CD14-positive monocyte (primary cell): ENCODE measurements at regions not wholly inside any gene's neighbourhood (a gene's known extent, or its start where the extent isn't known, plus 50 kb on each side); places are given as distances from the start of the nearest gene placed in this dataset.

Source experiments
- DNase-seq, 3 donors: peaks; one replicate each; pipeline ENCODE4 v3.0.0-alpha.2; 2011 to 2022
- H2AFZ ChIP-seq: 2 replicates; pipeline ENCODE4 v1.6.0; 2012; ENCODE audit warnings: mild to moderate bottlenecking, low read depth, low read length, inconsistent platforms; ENCODE audit not compliant: insufficient read depth, poor library complexity, severe bottlenecking
- H3K27ac ChIP-seq, 2 donors: 1 replicate in 1 of 2; 2 replicates in 1 of 2; pipeline ENCODE4 v1.5.1; 2012 to 2013; ENCODE audit warnings: low read length in 2 of 2, control low read depth in 1 of 2, inconsistent platforms in 1 of 2, low read depth in 1 of 2, mild to moderate bottlenecking in 1 of 2
- H3K27me3 ChIP-seq, 2 donors: one replicate each; pipeline versions ENCODE4 v1.6.0 to v1.6.1; 2011 to 2013; ENCODE audit warnings: low read length in 2 of 2; ENCODE audit not compliant: control insufficient read depth in 2 of 2, insufficient read depth in 2 of 2
- H3K36me3 ChIP-seq, 2 donors: replicated peaks in 1 of 2; 1 replicate in 1 of 2; 2 replicates in 1 of 2; pipeline versions ENCODE4 v1.5.1 to v1.6.1; 2012 to 2013; ENCODE audit warnings: low read length in 2 of 2, control low read depth in 1 of 2, inconsistent platforms in 1 of 2, mild to moderate bottlenecking in 1 of 2; ENCODE audit not compliant: insufficient read depth in 2 of 2, control insufficient read depth in 1 of 2
- H3K4me1 ChIP-seq, 2 donors: 1 replicate in 1 of 2; 2 replicates in 1 of 2; pipeline versions ENCODE4 v1.5.1 to v1.6.1; 2012 to 2013; ENCODE audit warnings: low read length in 2 of 2, control low read depth in 1 of 2, inconsistent platforms in 1 of 2, mild to moderate bottlenecking in 1 of 2, moderate library complexity in 1 of 2; ENCODE audit not compliant: insufficient read depth in 2 of 2, control insufficient read depth in 1 of 2
- H3K4me2 ChIP-seq: replicated peaks from 2 replicates; pipeline ENCODE3; 2012; ENCODE audit warnings: low read length, moderate library complexity, mild to moderate bottlenecking; ENCODE audit not compliant: poor library complexity, severe bottlenecking; ENCODE audit errors: extremely low read depth
- H3K4me3 ChIP-seq, 3 experiments: fragments of 200-600 bp in 1 of 3; sonication (generic) in 1 of 3; replicated peaks in 1 of 3; 1 replicate in 2 of 3; 2 replicates in 1 of 3; pipeline ENCODE4 v1.5.1; 2011 to 2013; ENCODE audit warnings: low read length in 3 of 3, mild to moderate bottlenecking in 3 of 3, control low read depth in 2 of 3, low read depth in 2 of 3, inconsistent platforms in 1 of 3, moderate library complexity in 1 of 3
- H3K79me2 ChIP-seq: 2 replicates; pipeline ENCODE4 v1.6.0; 2012; ENCODE audit warnings: mild to moderate bottlenecking, control low read depth, inconsistent platforms, low read length, moderate library complexity; ENCODE audit not compliant: insufficient read depth
- H3K9ac ChIP-seq: 2 replicates; pipeline ENCODE4 v1.6.0; 2017; ENCODE audit warnings: low read length, mild to moderate bottlenecking; ENCODE audit not compliant: insufficient read depth, poor library complexity, severe bottlenecking
- H3K9me3 ChIP-seq, 2 donors: replicated peaks in 1 of 2; 1 replicate in 1 of 2; 2 replicates in 1 of 2; pipeline versions ENCODE4 v1.5.1 to v1.6.1; 2012 to 2013; ENCODE audit warnings: low read length in 2 of 2, control low read depth in 1 of 2; ENCODE audit not compliant: control insufficient read depth in 1 of 2, insufficient read depth in 1 of 2
- H4K20me1 ChIP-seq: 2 replicates; pipeline ENCODE4 v1.6.0; 2012; ENCODE audit warnings: mild to moderate bottlenecking, low read length, control low read depth, moderate library complexity; ENCODE audit not compliant: insufficient read depth
- H3K27ac Mint-ChIP-seq, 7 donors: one replicate each; pipeline ENCODE4 v1.8.0; 2020; ENCODE audit warnings: mild to moderate bottlenecking in 7 of 7, mixed read lengths in 7 of 7, moderate library complexity in 6 of 7, inconsistent platforms in 2 of 7
- H3K27me3 Mint-ChIP-seq, 3 donors: one replicate each; pipeline ENCODE4 v1.8.0; 2021 to 2022; ENCODE audit warnings: low read depth in 3 of 3, mild to moderate bottlenecking in 3 of 3, mixed read lengths in 3 of 3, moderate library complexity in 3 of 3, inconsistent platforms in 1 of 3
- H3K36me3 Mint-ChIP-seq, 2 donors: one replicate each; pipeline ENCODE4 v1.8.0; 2020; ENCODE audit warnings: mixed read lengths in 2 of 2, inconsistent platforms in 1 of 2, mild to moderate bottlenecking in 1 of 2
- H3K4me1 Mint-ChIP-seq: one replicate; pipeline ENCODE4 v1.8.0; 2020; ENCODE audit warnings: mild to moderate bottlenecking, mixed read lengths
- H3K4me3 Mint-ChIP-seq, 2 donors: one replicate each; pipeline ENCODE4 v1.8.0; 2020; ENCODE audit warnings: mild to moderate bottlenecking in 2 of 2, mixed read lengths in 2 of 2, moderate library complexity in 1 of 2
- H3K9me3 Mint-ChIP-seq, 7 donors: one replicate each; pipeline ENCODE4 v1.8.0; 2020 to 2022; ENCODE audit warnings: mixed read lengths in 7 of 7, mild to moderate bottlenecking in 6 of 7, moderate library complexity in 6 of 7, inconsistent platforms in 2 of 7
- WGBS: methylation state at CpG from one replicate; pipeline ENCODE4 v1.1.5; 2013; ENCODE audit warnings: missing lambda C conversion rate; ENCODE audit not compliant: insufficient coverage; 5-methylcytosine and 5-hydroxymethylcytosine counted together
- intact Hi-C, 2 donors: fragments of 100-400 bp; cut with micrococcal nuclease; formaldehyde crosslinking; loops; one replicate each; pipeline versions ENCODE4 v1.15.0 to v1.15.1; 2023
- TF ChIP-seq, protein P1 (sequence below): fragments of 200-600 bp; IDR thresholded peaks from one replicate; pipeline ENCODE4 v1.8.0; 2022; ENCODE audit warnings: antibody characterized with exemption, mild to moderate bottlenecking

DNA sequence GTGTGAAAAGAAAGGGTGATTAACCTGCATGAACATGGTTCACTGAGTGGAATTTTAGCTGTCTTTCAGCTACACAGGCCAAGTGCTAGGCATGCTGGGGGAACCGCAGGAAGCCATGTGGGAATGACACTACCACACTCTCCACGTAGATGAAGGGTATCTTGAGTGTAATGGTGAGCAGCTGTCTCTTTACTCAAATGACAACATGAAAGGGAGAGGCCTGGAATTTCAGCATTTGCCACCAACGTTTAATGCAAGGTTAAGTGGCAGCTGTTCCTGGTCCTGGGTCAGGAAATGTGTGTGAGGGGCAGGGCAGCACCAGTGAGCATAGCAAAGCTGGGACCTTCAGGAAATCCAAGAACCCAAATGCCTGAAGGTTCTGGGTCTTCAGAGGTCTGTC is 588.4 kb downstream of the SLC4A3 start:
- no peaks in the 10 kb centered on the region for H3K36me3 Mint-ChIP-seq
- no peaks in the 10 kb centered on the region for H3K4me1 Mint-ChIP-seq
- Histone ChIP-seq H3K4me2 (no peak overlapping the region), H3K4me1 (no peaks in the 10 kb centered on the region), H3K79me2 (no peaks in the 10 kb centered on the region), H3K4me3 (no peak overlapping the region), H3K9me3 (no peaks in the 10 kb centered on the region), H2AFZ (no peak overlapping the region), H3K27ac (no peak overlapping the region), H3K9ac (no peak overlapping the region), H3K36me3 (no peaks in the 10 kb centered on the region), H3K27me3 (no peaks in the 10 kb centered on the region), H4K20me1 (no peaks in the 10 kb centered on the region)
- DNase-seq = no peak
- intact Hi-C loops = no loop called here
- peaks cover 0 to 11% (median 5%) of the 10 kb centered on the region in 7 donors for H3K9me3 Mint-ChIP-seq
- H3K27me3 Mint-ChIP-seq = no peaks in the 10 kb centered on the region
- H3K27ac Mint-ChIP-seq = no peak overlapping the region
- TF ChIP-seq, protein P1, sequence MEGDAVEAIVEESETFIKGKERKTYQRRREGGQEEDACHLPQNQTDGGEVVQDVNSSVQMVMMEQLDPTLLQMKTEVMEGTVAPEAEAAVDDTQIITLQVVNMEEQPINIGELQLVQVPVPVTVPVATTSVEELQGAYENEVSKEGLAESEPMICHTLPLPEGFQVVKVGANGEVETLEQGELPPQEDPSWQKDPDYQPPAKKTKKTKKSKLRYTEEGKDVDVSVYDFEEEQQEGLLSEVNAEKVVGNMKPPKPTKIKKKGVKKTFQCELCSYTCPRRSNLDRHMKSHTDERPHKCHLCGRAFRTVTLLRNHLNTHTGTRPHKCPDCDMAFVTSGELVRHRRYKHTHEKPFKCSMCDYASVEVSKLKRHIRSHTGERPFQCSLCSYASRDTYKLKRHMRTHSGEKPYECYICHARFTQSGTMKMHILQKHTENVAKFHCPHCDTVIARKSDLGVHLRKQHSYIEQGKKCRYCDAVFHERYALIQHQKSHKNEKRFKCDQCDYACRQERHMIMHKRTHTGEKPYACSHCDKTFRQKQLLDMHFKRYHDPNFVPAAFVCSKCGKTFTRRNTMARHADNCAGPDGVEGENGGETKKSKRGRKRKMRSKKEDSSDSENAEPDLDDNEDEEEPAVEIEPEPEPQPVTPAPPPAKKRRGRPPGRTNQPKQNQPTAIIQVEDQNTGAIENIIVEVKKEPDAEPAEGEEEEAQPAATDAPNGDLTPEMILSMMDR = no peak
- no peak overlapping the region for H3K4me3 Mint-ChIP-seq
- 90% methylated on average over 2 of the region's 3 CpGs for WGBS

DNA sequence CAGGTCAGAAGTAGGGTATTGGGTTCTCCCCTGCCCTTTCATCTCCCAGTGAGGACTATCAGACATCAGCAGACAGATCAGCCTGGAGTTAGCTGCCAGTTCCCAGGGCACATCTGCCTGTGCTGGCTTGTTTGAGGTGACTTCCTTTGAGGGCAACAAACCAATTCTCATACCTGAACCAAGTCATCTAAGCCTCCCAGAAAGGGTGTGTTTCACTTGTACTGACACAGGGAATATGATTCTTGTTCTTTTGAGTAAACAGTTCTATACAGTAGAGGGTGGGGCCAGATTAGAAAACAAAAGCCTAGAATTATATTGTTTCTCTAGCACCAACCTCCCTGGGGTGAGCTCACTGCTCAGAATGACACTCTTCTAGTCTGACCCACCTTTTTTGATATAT is 591.9 kb downstream of the SLC4A3 start:
- no peak overlapping the region for H3K9ac ChIP-seq
- no peaks in the 10 kb centered on the region for H3K27me3 ChIP-seq
- no peak overlapping the region for H3K4me2 ChIP-seq
- H3K4me3 Mint-ChIP-seq = no peak overlapping the region
- no peaks in the 10 kb centered on the region for H4K20me1 ChIP-seq
- DNase-seq = no peak
- no peaks in the 10 kb centered on the region for H3K36me3 Mint-ChIP-seq
- no peaks in the 10 kb centered on the region for H3K4me1 ChIP-seq
- no peak overlapping the region for H3K27ac ChIP-seq
- H3K27ac Mint-ChIP-seq = no peak overlapping the region
- TF ChIP-seq, protein P1 = no peak
- no peaks in the 10 kb centered on the region for H3K79me2 ChIP-seq
- H3K27me3 Mint-ChIP-seq = no peaks in the 10 kb centered on the region
- no peaks in the 10 kb centered on the region for H3K4me1 Mint-ChIP-seq
- H2AFZ ChIP-seq = no peak overlapping the region
- intact Hi-C loops = no loop called here
- no peak overlapping the region for H3K4me3 ChIP-seq
- H3K9me3 ChIP-seq = no peaks in the 10 kb centered on the region
- H3K36me3 ChIP-seq = no peaks in the 10 kb centered on the region
- peaks cover 0 to 8% (median 5%) of the 10 kb centered on the region in 7 donors for H3K9me3 Mint-ChIP-seq
